H4 (cell line): ENCODE measurements at regions not wholly inside any gene's neighbourhood (a gene's known extent, or its start where the extent isn't known, plus 50 kb on each side); places are given as distances from the start of the nearest gene placed in this dataset.

ENCODE experiments used
- DNase-seq: peaks from one replicate; pipeline ENCODE4 v3.0.0-alpha.2; 2015; ENCODE audit warnings: low spot score

DNA sequence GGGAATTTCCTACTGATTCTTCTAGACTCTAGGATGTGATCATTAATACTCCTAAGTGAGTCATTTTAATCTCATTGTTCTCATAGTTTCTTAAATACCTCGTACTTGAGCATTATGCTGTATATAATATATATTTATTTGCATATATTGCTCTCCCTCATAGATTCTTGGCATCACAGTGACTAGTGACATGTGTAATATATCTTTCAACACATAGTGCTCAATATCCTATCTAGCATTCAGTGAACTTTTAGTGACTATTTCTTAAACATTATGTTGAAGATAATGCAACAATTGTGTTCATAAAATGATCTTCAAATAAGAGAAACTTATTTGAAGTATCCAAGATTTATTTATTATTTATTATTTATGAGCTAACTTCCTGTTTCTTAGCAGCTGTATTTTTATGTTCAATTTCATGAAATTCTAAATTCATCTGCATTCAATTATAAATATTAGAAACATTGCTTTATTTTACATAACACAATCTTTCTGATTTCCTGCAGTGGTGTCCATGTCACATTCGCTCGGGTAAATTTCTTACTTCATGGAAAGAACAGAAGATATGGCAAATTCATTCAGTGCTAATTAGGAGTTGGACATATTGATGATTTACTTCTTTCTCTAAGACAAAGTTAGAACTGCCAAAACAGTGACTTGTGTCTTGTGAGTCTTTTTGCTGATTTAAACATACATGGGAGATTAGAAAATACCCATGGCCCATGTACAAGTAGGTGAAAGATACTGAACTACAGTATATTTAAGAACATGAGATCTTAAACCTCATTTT is 1095.5 kb upstream of the IGFBP7 start:
- DNase-seq = no peak

GRCh38 chr4:58192217-58192616 is 1082.0 kb upstream of the IGFBP7 start:
- no peak for DNase-seq

DNA sequence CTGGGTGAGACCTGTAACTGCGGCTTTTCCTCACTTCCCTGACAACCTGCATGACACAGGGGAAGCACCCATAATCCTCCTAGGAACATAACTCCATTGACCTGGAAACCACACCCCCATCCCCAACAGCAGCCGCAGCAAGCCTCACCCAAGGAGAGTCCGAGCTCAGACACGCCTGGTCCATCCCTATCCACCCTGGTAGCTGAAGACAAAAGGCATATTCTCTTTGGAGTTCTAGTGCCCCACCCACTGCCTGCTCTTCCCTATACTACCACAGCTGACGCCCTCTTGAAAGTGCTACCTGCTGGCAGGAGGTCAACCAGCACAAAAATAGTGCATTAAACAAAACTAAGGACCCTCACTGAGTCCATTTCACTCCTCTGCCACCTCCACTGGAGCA is 1080.9 kb upstream of the IGFBP7 start:
- DNase-seq = no peak

DNA sequence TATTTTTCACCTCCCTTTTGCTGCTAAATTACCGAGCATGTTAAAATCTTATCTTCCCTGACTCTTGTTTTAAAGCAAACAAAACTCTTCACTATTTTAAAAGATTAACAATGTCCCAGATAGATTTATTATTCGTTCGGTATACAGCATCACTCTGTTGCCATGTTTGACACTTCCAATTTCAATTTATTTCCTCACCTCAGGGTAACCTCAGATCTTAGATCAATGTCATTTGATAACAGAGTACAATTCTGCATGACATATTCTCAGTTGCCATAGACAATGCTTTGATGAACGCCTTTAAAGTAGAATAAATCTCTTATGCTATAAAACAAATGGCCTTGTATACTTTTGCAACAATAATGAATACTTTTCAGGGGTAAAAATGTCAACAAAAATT is 1078.1 kb upstream of the IGFBP7 start:
- no peak for DNase-seq

- no peak for DNase-seq
These were observed 1064.8 kb upstream of the IGFBP7 start for GRCh38 chr4:58175024-58175423.

DNA sequence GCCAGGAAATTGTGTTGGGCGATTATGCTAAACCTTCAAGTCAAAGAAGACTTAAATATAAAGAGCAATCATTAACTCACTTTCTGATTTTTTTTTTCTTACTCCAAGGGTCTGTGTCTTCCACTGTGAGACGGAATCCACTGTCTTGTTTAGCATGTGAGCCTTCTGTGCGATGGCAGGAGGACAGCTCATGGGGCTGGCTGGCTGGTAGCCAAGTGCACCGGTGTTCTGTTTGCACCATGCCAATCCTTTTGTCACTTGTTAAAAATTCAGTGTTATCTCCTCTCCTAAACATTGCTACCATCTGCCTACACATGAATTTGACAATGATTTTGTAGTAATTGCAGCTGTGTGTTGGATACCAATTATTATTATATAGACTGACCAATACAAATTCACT is 1056.3 kb upstream of the IGFBP7 start:
- DNase-seq = no peak

DNA sequence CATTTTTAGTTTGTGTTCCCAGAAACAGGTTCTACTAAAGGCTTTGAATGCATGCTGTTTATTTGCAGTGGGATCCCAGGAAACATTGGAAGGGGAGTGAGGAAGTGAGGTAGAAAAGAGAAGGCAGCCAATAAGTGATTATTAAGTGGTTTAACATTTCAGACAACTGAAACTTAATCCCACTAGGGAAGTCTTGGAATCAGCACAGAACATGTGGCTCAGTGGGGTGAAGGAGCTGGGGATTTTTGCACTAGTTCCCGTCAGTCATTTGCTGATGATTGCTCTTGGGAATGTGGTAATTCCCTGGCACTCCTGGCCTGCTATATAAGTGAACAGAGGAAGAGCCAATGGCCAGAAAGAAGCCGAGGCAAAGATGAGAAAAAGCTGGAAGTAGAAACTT is 1053.0 kb upstream of the IGFBP7 start:
- no peak for DNase-seq

DNA sequence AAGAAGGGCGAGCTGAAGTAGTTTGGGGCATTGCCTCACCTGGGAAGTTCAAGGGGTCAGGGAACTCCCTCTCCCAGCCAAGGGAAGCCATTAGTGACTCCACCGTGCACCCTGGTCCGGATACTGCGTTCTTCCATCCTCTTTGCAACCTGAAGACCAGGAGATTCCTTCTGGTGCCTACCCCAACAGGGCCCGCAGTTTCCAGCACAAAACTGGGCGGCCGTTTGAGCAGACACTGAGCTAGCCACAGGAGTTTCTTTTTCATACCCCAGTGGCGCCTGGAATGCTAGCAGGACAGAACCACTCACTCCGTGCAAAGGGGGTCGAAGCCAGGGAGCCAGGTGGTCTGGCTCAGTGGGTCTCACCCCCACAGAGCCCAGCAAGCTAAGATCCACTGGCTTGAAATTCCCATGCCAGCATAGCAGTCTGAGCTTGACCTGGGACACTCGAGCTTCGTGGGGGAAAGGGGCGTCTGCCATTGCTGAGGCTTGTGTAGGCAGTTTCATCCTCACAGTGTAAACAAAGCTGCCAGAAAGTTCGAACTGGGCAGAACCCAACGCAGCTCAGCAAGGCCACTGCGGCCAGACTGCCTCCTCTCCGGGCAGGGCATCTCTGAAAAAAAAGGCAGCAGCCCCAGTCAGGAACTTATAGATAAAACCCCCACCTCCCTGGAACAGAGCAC is 1039.4 kb upstream of the IGFBP7 start:
- DNase-seq = no peak

DNA sequence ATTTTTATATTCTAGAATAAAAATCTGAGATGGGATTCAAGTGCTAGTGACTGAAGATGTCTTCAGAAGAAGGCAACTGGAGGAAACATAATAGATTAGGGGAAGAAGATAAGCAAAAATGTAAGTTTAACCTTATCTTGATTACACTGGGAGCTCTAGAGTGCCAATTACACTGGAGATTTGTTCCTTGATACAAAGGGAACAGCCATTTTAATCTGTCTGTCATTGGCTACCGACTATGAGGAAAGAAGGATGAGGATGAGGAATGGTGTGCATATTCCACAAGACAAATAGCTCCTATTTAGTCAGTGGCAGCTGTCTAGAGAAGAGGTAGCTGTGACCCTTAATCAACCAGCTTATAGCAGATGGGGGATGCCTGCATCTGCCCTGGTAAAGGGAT is 1034.5 kb upstream of the IGFBP7 start:
- DNase-seq = no peak

- no peak for DNase-seq
These were observed 1028.8 kb upstream of the IGFBP7 start for GRCh38 chr4:58138786-58139668.

DNA sequence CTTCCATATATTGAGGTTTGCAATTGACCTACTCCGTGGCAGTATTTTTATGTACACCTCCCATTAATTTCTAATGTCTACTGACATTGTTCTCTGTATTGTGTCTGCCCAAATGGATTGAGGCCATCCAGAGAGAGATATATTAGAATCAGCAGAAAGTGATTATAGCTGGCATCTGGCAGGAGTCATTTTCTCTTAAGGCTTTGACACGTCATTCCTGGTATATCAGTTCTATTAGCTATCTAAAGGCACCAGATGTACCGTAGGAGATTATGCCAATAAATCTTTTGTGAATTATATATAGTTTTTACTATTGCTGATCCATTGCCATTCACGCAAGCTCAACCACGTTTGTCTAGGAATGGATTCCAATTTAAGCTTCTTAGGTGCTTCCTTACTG is 1026.4 kb upstream of the IGFBP7 start:
- no peak for DNase-seq

DNA sequence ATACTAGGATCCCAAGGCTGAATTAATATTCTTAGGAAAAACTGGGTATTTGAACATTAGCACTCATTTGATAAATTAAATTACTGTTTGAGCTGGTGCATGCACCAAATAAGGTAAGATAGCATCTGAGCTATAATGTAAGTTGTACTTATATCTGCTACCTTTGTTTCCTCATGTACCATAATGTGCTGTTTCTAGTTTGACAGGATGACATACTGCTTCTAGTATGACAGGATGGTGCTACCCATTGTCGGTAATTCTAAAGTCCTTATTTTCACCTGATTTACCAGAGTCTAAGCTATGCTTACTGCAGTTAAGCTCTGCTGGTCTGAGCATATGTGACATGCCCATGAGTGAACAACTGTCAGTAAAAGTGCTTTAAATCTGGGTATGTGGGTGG is 1017.5 kb upstream of the IGFBP7 start:
- DNase-seq = no peak

- DNase-seq = no peak
These were observed 1009.1 kb upstream of the IGFBP7 start for GRCh38 chr4:58119298-58119697.

DNA sequence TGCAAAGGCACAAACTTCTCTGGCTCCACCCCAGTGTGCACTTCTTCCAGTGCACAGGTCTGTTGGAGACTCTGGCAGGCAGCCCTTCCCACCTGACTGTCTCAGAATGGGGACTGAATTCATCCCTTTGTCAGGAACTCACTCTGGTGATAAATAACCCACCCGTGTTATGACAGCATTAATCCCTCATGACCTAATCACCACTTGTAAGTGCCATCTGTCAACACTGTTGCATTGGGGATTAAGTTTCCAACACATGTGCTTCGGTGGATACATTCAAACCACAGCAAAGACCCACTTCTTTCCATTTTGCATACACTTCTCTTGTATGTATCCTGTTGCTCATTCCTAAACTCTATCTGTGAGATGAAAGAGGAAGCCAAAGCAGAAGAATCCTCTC is 1002.9 kb upstream of the IGFBP7 start:
- DNase-seq = no peak

DNA sequence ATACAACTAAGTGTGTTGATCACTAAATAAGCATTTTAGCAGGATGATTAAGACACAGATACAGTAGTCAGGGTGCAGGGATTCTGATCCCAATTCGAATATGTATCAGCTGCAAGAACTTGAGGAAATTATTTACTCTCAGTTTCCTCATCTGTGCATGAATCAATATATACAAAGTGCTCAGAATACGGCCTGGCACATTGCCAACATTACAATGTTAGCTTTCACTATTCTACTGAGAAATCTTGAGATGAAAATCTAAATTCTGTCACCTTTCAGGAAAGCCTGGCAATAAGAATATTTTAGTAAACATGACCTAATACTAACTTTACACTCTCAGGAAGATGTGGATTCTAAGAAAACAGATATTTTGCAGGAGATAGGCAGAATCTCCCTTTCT is 1001.6 kb upstream of the IGFBP7 start:
- DNase-seq = no peak

- DNase-seq = no peak
These were observed 983.2 kb upstream of the IGFBP7 start for GRCh38 chr4:58093352-58093751.

GRCh38 chr4:58090539-58090938 is 980.4 kb upstream of the IGFBP7 start:
- no peak for DNase-seq

DNA sequence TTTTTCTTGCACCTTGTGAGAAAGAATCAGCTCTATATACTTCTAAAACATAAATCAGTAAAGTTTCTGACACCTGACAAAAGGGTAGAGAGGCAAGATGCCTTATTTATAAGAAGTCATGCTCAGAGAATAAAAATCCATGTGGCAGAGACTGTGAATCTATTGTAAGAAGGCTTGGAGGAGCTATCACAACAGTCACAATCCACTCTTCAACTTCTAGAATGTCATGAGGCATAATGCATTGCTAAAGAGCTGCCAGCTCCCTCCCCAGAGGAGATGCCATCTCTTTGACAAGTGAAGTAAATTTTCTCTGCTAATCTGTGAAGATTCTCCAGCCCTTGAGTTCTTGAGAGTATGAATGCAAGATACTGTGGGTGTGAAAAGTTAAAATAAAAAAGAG is 971.2 kb upstream of the IGFBP7 start:
- no peak for DNase-seq

DNA sequence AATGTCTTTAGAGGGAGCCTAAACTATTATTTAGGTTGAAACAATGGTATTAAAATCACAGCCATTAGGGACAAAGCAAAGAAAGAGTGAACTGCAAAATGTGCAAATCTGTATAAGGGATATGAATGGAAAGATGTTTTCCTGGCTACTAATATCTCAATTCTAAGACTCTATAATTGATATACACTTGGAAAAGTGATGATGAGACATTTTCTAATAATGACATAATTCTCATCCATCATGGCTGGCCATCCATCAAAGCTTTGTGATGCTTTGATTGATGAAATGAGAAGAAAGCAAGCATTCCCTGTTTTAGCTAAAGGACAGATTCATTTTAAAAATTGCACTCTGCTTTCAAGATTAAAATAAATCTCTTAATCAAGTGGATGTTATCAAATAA is 965.5 kb upstream of the IGFBP7 start:
- DNase-seq = no peak

DNA sequence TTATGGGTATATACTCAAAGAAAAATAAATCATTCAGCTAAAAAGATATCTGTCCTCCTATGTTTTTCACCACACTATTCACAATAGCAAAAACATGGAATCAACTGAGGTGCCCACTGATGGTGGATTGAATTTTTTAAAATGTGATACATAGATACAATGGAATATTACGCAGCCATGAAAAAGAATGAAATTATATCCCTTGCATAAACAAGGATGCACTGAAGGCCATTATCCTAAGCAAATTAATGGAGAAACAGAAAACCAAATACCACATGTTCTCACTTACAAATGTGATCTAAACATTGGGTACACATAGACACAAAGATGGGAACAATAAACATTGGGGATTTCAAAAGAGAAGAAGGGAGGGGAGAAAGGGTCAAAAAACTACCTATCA is 964.2 kb upstream of the IGFBP7 start:
- no peak for DNase-seq

GRCh38 chr4:58070726-58071125 is 960.5 kb upstream of the IGFBP7 start:
- no peak for DNase-seq

DNA sequence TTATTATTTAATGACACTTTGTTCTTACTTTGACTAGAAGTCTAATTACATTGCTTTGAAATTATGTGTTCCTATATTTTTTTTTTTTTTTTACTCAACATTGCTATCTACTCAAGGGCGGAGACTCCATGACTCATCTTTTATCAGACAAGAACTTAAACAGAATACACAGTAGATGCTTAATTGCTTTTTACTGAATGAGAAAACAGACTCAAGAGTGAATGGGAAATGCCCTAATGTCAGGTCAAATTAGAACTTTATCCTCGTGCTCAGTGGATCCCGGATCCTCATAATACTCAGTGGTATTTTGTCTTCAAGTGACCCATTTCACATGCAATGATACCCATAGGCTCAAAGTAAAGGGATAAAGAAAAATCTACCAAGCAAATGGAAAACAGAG is 954.5 kb upstream of the IGFBP7 start:
- no peak for DNase-seq
